GM21515 (cell line): ENCODE measurements at regions not wholly inside any gene's neighbourhood (a gene's known extent, or its start where the extent isn't known, plus 50 kb on each side); places are given as distances from the start of the nearest gene placed in this dataset.

ENCODE experiments used
- ATAC-seq: cut with Tn5 transposase; IDR thresholded peaks from one replicate; pipeline ENCODE4 v1.9.1; 2021; ENCODE audit not compliant: unreplicated experiment

- no peak for ATAC-seq
Measured at GRCh38 chr4:165666836-165667235, 206.2 kb upstream of the TLL1 start.

GRCh38 chr4:165667969-165668368 is 205.1 kb upstream of the TLL1 start:
- no peak for ATAC-seq

GRCh38 chr4:165668694-165669093 is 204.3 kb upstream of the TLL1 start:
- ATAC-seq, result no peak

- ATAC-seq, result no peak
Measured at GRCh38 chr4:165677081-165677480, 196.0 kb upstream of the TLL1 start.

- ATAC-seq, result no peak
Measured at GRCh38 chr4:165678236-165678935, 194.7 kb upstream of the TLL1 start.

- ATAC-seq, result no peak
Measured at GRCh38 chr4:165678936-165679325, 194.1 kb upstream of the TLL1 start.

GRCh38 chr4:165680821-165681220 is 192.2 kb upstream of the TLL1 start:
- ATAC-seq, result no peak

GRCh38 chr4:165682611-165683010 is 190.4 kb upstream of the TLL1 start:
- no peak for ATAC-seq

GRCh38 chr4:165684177-165684805 is 188.7 kb upstream of the TLL1 start:
- ATAC-seq, result no peak

GRCh38 chr4:165686756-165687155 is 186.3 kb upstream of the TLL1 start:
- ATAC-seq, result no peak

GRCh38 chr4:165689159-165689558 is 183.9 kb upstream of the TLL1 start:
- no peak for ATAC-seq

- no peak for ATAC-seq
Measured at GRCh38 chr4:165692082-165692481, 181.0 kb upstream of the TLL1 start.

GRCh38 chr4:165698272-165698671 is 174.8 kb upstream of the TLL1 start:
- ATAC-seq, result no peak

- no peak for ATAC-seq
Measured at GRCh38 chr4:165699055-165699454, 174.0 kb upstream of the TLL1 start.

- no peak for ATAC-seq
Measured at GRCh38 chr4:165700855-165701254, 172.2 kb upstream of the TLL1 start.

GRCh38 chr4:165707128-165707527 is 165.9 kb upstream of the TLL1 start:
- ATAC-seq, result no peak

GRCh38 chr4:165709516-165709915 is 163.5 kb upstream of the TLL1 start:
- no peak for ATAC-seq

- ATAC-seq, result no peak
Measured at GRCh38 chr4:165709973-165710526, 163.0 kb upstream of the TLL1 start.

- ATAC-seq, result no peak
Measured at GRCh38 chr4:165711436-165711835, 161.6 kb upstream of the TLL1 start.

- ATAC-seq, result no peak
Measured at GRCh38 chr4:165711912-165712311, 161.1 kb upstream of the TLL1 start.

GRCh38 chr4:165714650-165715049 is 158.4 kb upstream of the TLL1 start:
- ATAC-seq, result no peak

- ATAC-seq, result no peak
Measured at GRCh38 chr4:165715211-165715610, 157.8 kb upstream of the TLL1 start.

GRCh38 chr4:165715989-165716388 is 157.0 kb upstream of the TLL1 start:
- ATAC-seq, result no peak
